PC-9 (cell line): ENCODE measurements at regions not wholly inside any gene's neighbourhood (a gene's known extent, or its start where the extent isn't known, plus 50 kb on each side); places are given as distances from the start of the nearest gene placed in this dataset.

ENCODE experiments used
- EZH2 ChIP-seq: fragments of 200-600 bp; sonication (generic); IDR thresholded peaks from 2 replicates; pipeline ENCODE4 v1.8.0; 2017; ENCODE audit warnings: antibody characterized with exemption, low read depth
- TF ChIP-seq, protein P1 (sequence below): fragments of 200-600 bp; sonication (generic); conservative IDR thresholded peaks from 2 replicates; pipeline ENCODE4 v1.6.1; 2017; ENCODE audit warnings: mixed run types, antibody characterized with exemption, mild to moderate bottlenecking, moderate library complexity

DNA sequence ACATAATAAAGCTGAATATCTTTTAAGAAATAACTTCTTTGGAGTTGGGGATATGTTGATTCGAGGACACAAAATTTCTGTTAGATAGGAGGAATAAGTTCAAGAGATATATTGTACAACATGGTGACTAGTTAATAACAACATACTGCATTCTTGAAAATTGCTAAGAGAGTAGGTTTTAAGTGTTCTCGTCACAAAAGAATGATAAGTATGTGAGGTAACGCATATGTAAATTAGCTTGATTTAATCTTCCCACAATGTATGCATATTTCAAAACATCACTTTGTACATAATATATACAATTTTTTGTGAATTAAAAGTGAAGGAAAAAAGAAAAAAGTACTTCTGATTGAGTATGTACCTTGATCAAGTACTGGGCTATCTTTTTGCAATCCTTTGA is 428.0 kb upstream of the TRPC7 start:
- TF ChIP-seq, protein P1, sequence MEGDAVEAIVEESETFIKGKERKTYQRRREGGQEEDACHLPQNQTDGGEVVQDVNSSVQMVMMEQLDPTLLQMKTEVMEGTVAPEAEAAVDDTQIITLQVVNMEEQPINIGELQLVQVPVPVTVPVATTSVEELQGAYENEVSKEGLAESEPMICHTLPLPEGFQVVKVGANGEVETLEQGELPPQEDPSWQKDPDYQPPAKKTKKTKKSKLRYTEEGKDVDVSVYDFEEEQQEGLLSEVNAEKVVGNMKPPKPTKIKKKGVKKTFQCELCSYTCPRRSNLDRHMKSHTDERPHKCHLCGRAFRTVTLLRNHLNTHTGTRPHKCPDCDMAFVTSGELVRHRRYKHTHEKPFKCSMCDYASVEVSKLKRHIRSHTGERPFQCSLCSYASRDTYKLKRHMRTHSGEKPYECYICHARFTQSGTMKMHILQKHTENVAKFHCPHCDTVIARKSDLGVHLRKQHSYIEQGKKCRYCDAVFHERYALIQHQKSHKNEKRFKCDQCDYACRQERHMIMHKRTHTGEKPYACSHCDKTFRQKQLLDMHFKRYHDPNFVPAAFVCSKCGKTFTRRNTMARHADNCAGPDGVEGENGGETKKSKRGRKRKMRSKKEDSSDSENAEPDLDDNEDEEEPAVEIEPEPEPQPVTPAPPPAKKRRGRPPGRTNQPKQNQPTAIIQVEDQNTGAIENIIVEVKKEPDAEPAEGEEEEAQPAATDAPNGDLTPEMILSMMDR = no peak
- TF ChIP-seq EZH2 = no peak
